NCI-H1694 (cell line): ENCODE measurements at regions not wholly inside any gene's neighbourhood (a gene's known extent, or its start where the extent isn't known, plus 50 kb on each side); places are given as distances from the start of the nearest gene placed in this dataset.
"Not testable (repeated sequence)": the region's sequence is repeated elsewhere in the genome, so short reads cannot be mapped to it uniquely, and the experiment has no call there.

Experiments
- DNase-seq: peaks from one replicate; lab custom pipeline; 2025; lab: John Stamatoyannopoulos, UW

DNA sequence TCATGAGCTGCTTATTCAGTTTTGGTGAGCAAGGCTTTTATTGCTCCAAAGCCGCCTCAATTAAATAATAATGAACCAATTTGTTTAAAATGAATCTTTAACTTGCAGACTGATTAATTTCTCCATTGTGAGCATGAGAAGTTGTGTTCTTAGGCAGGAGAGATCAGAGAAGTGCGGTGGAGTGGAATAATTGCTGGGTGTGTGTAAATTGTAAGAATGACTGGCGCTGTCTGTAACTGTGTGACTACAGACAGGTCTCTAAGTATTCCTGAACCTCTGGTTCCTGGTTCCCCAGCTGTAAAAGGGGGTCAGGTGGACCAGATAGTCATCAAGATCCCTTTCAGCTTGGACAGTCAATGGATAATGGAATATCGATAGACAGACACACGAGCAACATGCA lies 98.0 kb upstream of the EFEMP1 start:
- no peak for DNase-seq

DNA sequence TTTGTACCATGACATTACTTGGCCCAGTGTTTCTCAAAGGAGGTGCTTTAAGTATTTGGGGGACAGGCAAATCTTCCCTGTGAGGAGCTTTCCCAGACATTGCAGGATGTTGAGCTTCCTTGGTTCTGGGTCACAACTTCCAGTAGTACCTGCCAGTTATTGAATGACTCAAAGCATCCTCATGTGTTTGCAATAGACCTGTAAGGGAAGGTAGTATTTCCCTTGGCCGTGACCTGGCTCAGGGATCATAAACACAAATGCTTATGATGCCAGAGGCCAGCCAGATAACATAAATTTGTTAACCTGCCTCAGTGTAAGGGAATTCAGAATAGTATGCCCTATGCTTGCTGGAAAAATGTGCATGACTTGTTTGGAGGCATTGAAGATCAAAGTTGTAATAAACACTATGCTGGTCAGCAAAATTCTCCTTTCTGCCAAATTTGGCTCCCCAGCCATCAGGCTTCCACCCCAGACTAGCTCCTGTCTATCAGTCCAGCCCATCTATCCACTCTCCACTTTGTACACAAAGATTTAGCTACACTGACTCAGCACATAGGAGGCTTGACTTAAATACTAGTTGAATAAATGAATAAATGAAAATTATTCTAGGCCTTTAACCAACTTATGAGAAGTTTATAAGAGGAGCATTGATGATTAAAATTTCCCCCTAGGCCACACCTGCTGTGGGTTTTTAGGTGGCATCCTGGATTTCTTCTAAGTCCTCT lies 102.0 kb upstream of the EFEMP1 start:
- no peak for DNase-seq

DNA sequence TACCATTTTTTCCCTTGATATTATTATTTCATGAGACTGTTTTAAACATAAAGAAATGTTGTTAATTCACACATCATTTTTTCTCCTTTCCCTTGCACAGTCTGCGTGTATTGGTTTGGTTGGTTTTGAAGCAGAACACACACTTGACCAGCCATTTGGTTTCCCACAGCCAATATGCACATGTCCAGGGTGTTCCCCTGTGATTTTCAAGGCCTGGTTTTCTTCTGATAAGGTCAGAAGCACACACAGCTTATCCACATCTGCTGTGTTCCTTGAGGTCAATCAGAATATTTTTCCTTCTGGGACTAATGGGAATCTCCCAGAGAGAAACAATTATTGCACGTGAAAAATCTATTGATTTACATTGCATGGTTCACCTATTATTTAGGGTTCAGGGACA lies 103.2 kb upstream of the EFEMP1 start:
- no peak for DNase-seq

DNA sequence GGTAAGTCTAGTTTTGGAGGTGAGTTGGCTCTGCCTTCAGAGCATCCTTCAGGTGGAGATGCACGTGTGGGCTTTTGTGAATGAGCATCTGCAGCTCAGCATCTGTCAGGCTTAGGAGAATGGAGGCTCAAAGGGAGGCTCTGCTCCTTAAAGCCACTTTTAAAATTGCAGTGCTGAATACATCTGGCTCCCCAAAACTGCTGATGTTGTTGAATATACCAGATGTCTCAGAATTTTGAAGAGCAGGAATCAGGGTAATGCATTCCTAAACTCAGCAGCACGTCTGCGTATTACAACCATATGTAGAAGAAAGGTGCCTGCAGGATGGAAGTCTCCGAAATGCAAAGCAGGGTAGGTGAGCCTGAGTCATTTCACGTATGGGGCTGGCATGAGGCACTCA lies 106.5 kb upstream of the EFEMP1 start:
- no peak for DNase-seq

DNA sequence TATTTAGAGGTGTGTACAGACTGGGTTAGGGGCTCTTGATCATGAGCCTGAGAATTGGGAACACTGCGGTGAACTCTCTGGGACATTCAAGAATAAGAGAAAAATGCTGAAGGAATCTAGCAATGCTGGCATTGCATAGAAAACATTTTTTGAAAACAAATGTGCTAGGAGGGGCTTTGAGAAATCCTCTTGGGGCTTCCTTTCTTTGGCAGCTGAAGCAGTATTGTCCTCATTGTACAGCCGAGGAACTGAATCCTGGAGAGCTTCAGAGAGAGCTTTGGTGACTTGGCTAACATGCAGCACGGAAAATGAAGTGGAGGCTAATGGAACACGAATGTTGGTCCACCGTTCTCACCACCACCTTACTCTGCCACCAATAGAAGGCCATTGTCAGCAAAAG lies 107.3 kb upstream of the EFEMP1 start:
- no peak for DNase-seq

DNA sequence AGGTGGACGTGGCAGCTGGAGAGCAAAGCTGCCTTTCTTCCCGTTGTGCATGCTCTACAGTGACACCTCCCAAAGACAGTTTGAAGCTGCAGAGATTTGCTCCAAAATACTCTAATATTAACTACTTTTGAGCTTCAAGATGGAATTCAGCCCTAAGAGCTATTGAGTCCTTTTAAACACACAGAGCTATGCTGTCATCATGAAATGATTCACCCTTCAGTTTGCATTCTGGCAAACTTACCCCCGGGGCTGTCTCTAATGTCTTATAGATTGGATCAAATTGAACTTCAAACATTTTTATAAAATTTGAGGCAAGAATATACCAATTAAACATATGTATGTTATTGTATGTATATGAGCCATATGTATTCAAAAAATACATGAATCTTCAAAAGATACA lies 110.7 kb upstream of the EFEMP1 start:
- no peak for DNase-seq

DNA sequence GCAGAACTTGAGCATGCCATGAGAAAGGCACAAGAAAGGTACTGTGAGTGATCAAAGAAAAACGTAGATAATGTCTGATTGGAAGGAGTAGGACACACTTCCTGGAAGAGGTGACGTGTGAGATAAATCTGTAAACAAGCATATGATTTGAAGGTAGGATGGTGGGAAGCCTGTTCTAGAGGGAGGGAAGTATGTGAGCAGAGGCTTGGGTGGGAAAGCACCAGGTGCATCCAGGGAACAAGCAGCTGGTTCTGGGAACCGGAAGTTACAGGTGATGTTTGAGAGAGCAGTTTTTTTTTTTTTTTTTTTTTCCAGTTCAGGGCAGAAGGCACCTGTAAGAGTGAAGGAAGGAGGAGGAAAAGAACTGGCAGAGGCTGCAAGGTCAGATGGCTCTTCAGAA lies 116.6 kb upstream of the EFEMP1 start:
- no peak for DNase-seq

DNA sequence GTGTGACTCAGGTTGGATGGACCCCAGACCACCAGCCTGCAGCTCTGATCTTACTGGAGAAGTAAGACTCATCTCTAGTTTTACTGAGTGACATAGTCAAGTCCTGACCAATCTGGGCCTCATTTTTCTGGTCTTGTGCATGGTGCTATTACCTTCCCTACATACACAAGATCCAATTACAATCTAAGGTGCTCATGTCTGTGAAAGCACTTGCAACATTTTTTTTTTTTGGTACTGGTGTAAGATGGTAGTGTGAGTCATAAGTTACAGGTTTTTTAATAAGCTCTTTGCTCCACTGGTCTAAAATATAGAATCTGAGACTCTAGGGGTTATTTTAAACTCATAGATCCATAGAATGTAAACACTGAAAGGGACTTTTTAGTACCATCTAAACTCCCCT lies 117.3 kb upstream of the EFEMP1 start:
- DNase-seq = no peak

DNA sequence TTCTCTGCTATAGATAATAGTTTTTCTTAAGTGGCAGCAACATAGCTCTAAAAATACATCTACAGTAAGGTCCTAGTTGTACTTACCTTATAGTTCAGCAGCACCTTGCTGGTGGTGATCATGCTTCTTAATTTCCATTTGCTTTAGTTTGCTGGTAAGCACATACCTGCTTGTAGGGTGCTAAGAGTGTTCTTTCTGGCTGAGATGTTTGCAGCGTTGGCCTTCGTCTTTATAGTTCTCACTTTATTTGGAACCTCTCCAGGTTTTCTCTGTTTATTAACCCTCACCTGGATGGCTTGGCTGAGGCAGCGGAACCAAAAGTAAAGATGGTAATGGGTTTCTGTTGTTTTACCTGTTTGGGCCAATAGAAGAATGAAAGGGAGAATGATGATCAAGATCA lies 123.6 kb upstream of the EFEMP1 start:
- no peak for DNase-seq

DNA sequence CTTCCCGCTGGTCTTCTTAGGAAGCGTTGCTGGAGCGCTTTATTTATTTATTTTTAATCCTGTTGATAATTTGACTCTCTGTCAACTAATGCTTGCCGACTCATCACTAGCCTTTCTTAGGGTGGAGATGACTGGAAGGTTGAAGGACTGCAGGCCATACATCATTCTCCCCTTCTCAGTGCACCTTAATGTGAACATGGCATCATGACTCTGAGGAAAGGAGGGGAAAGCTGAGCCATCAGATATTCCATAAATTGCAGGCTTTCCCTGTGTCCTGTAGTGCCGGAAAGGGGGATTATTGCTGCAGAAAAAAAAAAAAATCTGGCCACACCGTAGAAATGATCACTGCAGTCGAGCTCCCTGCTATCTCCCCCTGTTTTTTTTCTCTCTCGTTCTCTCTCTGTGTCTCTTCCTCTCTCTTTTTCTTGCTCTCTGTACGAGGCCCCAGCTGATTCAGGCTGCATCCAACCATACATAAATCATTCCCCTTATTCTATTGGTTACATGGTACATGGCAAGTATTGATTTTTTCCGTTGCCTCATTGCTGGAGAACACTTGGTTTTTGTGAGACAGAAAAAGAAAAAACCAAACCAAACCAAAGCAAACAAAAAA lies 125.8 kb upstream of the EFEMP1 start:
- DNase-seq = no peak

DNA sequence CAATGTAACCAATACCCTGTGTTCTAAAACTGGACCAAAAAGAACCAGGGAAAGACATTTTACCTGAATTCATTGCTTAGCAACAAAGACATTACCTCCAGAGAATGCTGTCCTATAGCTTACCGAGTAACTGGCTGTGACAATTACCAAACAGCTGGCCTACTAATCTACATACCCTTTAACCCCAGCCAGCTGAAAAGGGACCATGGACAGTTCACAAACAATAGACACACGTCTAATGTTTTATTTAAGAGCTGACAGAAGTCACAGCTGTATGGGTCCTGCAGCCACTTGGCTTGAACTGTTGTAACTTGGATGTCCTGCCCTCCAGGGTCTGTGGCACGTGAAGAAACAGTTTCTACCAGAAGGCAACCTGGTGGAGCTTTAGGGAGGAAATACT lies 130.1 kb upstream of the EFEMP1 start:
- DNase-seq = no peak

DNA sequence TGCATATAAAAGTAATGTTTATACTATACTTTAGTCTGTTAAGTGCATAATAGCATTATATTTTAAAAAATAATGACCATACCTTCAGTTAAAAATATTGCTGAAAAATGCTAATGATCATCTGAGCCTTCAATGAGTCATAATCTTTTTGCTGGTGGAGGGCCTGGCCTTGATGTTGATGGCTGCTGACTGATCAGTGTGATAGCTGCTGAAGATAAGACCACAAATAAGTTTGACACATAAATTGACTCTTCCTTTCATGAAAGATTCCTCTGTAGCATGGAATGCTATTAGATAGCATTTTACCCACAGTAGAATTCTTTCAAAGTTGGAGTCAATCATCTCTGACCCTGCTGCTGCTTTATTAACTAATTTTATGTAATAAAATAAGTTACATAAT lies 128.4 kb upstream of the CCDC85A start:
- no peak for DNase-seq

DNA sequence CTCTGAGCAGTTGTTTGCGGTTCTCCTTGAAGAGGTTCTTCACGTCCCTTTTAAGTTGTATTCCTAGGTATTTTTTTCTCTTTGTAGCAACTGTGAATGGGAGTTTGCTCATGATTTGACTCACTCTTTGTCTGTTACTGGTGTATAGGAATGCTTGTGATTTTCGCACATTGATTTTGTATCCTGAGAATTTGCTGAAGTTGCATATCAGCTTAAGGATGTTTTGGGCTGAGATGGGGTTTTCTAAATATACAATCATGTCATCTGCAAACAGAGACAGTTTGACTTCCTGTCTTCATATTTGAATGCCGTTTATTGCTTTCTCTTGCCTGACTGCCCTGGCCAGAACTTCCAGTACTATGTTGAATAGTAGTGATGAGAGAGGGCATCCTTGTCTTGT lies 122.5 kb upstream of the CCDC85A start:
- DNase-seq = not testable (repeated sequence)

DNA sequence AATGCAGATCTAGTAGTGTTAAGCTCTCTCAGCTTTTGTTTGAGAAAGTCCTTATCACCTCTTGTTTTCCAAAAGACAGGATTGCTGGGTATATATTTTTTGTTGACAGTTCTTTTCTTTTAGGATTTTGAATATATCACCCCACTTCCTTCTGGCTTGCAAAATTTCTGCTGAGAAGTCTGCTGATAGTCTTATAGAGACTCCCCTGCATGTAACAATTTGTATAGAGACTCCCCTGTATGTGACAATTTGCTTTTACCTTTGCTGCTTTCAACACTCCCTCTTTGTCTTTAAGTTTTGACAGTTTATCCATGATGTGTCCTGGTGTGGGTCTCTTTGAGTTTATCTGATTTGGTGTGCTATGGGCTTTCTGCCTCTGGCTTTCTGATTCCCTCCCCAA lies 115.0 kb upstream of the CCDC85A start:
- no peak for DNase-seq

DNA sequence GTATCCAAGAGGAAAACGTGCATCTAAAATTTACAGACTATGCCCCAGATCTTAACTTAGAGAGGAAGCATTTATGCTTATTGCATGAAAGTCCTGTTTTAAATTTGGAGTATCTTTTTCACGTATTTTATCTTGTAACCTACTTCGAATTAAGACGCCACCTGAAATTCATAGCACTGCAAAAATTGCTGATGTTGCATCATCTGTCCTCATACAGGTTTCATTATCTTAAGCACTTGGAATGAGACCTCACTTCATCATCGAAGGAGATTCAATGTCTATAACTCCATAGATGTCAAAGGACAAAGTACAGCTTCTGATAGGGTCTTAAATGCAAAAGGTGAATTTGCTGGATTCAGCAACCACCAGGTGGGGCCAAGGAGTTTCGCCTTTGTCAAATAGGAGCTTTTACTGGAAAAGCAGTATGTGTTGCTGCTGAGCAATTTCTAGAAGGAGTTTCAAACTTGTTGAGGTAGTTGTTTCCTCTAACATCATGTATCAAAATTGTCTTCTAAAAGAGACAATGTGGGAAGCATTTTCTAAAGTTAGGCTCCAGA lies 106.4 kb upstream of the CCDC85A start:
- DNase-seq = peak; percentile 32

DNA sequence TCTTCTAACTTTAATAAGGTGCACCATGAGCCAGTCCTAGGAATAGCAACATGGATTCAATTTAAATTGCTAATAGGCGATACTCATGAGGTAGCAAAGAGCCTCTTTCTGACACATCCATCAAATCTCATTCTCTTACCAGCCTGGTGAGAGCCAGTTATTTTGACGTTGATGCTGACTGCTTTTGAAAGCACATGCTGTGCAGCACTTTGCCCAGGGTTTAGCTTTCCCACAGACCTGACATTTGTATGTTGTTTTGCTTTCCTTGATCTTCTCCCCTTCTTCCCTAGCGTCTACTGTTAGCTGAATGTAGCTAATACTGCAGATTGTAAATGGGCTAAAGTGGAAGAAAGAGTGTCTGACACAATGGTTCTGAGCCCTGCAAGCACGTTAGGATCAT lies 101.1 kb upstream of the CCDC85A start:
- DNase-seq = no peak

DNA sequence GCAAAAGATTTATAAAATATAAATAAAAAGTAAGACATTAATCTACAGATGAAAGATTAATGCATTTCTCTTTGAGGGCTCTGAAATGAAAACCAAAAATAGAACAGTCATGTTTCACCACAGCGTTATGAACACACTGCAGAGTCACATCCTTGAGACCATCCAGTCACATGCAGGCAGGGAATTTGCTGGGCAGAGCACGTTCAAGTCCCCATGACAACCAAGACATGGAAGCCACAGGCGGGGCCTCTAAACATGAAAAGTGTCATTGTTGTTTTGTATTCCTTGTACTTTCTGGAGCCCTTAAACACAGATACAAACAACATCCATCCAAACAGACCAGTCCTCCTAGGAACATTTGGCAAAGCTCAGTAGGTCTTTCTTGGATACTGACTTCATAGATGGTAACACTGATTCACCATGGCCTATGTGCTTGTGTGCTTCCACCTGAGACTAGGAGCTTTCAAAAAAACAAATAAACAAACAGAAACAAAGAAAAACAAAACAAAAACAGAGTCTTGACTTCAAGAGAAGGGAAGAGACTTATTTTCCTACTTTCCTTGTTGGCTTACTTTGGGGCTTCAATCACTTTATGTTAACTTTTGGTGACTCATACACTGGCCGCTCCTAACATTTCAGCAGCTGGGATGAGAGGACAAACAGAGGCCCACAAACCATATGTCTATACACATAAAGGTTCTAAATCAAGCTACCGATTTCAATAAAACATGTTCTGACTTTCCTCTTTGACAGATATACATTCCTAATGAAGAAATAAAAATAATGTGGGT lies 99.5 kb upstream of the CCDC85A start:
- DNase-seq = no peak

DNA sequence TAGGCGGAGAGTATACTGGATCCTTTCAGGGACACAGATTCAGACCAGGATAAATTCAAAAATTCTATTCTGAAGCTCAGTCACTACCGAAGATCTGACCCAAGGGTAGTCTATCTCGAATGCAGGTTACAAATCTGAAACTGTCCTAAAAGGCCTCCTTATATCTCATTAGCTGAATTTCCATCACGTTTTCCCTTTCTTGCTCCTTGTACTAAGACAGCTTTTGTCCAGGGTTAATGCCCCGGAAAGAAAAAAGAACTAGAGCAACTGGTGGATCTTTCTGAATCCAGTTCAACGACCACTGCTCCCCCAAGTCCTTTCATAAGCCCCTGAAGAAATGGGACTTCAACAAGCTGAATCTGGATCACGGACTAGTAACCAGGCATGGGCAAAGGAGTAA lies 97.5 kb upstream of the CCDC85A start:
- no peak for DNase-seq

DNA sequence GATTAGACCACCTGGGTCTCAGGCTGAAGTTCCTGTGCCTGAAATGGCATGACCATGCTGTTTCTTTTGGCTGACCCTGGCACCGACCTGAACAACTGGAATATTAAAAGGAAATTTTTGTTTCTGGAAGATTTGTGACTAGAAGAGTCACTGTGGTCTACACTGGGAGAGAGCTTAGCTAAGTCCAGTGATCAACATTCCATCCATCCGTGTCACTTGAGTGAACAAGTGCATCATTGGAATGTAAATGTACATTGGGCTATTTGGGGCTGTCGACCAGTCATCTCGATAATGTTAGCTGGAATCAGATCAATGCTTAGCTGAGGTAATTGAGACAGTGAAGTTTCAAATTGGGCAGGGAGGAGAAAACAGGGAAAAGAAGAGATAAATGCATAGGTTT lies 95.4 kb upstream of the CCDC85A start:
- DNase-seq = no peak

DNA sequence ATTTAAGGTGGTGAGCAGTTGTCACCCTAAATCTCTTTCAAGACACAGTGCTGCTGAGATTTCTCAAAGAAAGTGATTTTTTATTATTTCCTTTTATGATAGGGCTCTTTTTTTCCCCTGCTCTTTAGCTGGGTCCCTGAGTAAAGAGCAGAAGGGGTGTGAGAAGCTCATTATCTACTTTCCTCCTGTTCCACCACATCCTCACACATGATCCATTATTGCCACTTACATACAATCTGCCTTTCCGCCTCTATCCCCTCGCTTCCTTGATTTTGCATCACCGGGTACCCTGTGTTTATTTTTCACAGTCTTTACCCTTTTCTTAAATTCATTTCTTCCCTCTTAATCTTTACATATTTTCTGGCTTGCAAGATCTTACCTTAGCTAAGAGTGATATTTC lies 93.9 kb upstream of the CCDC85A start:
- no peak for DNase-seq

DNA sequence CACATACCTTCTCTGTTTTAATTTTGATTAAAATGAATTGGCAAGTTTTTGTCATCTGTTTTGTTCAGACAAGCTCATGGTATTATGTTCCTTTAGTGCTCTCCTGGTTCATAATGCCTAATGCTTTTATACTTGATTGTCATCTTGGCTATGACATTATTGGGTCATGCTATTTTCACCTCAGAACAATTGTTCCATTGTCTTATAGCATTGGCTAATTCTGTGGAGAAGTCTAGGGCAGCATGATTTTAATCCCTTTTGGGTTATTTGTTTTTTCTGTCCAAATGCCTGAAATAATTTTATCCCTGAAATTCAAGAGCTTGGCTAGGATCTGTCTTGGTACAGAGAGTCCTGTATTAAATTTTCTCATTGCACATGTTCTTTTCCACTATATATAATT lies 83.8 kb upstream of the CCDC85A start:
- no peak for DNase-seq

DNA sequence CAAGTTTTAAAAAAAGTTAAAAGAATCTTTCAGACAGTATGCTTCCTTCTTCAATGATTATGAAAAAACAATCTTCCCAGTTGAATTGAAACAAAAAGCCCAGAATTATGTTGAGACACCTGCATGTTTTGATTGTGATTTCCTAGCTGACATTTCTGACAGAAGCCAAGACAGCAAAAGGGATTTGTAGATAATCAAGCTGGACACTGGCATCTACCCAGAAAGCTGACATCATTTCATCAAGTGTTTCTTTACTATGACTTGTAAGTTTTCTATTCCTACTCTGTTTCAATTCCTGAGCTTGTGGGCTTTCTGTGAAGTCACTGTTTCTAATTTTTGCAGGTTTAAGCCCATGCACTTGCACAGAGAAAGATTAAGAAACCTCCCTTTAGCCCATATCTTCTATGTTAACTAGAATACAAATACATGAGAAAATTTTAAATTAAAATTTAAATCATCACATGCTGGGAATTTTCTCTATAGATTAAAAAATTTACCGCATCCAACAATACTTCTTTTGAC lies 82.9 kb upstream of the CCDC85A start:
- no peak for DNase-seq

DNA sequence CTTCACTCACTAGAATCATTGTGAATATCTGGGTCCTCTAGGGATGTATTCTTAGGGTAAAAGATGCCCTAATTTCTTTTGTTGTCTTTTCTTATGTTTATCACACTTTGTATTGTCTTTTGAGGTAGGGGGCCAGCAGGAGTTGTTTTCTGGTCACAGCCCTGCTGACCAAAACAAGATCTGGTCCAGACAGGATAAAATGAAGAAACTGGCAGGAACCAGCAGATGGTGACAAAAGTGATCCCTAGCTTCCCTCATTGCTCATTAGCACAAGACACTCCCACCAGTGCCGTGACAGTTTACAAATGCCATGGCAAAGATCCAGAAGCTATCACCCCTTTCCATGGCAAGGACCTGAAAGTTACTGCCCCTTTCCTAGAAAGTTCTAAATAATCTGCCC lies 81.7 kb upstream of the CCDC85A start:
- no peak for DNase-seq
